GM04503 (cell line): ENCODE measurements at regions not wholly inside any gene's neighbourhood (a gene's known extent, or its start where the extent isn't known, plus 50 kb on each side); places are given as distances from the start of the nearest gene placed in this dataset.
A peak's percentile ranks its signal among the peaks of the same experiment; 100 is the strongest.
"Not testable (repeated sequence)": the region's sequence is repeated elsewhere in the genome, so short reads cannot be mapped to it uniquely, and the experiment has no call there.

Experiments
- DNase-seq: peaks from one replicate; pipeline ENCODE4 v3.0.0-alpha.2; 2012; ENCODE audit warnings: low read depth

DNA sequence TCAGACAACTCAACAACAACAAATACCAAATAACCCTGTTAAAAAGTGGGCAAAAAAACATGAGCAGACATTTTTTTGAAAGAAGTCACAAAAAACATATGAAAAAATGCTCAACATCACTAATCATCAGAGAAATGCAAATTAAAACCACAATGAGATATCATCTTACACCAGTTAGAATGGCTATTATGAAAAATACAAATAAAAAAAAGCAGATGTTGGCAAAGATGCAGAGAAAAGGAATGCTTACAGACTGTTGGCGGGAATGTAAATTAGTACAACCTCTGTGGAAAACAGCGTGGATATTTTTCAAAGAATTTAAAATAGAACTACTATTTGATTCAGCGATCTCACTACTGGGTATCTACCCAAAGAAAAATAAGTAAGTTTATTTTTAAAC, 114.0 kb downstream of the SLC38A4 start:
- peak; percentile 40 for DNase-seq

DNA sequence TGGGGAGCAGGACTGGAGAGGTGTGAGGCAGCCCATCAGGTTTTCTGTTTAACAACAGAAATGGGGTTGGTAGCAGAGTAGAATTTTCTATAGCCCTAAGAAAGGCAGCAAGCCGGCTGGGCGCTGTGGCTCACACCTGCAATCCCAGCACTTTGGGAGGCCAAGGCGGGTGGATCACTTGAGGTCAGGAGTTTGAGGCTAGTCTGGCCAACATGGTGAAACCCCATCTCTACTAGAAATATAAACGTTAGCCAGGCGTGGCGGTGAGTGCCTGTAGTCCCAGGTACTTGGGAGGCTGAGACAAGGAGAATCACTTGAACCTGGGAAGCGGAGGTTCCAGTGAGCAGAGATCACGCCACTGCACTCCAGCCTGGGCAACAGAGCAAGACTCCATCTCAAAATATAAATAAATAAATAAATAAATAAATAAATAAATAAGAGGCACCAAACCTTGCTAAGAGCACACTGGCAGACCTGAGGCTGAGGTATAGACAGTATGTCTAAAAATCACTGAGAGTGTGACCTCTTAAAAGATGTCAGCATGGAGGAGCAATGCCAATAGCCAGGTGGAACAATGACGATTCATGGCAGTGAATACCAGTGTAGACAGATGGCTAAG, 115.6 kb downstream of the SLC38A4 start:
- DNase-seq: no peak

DNA sequence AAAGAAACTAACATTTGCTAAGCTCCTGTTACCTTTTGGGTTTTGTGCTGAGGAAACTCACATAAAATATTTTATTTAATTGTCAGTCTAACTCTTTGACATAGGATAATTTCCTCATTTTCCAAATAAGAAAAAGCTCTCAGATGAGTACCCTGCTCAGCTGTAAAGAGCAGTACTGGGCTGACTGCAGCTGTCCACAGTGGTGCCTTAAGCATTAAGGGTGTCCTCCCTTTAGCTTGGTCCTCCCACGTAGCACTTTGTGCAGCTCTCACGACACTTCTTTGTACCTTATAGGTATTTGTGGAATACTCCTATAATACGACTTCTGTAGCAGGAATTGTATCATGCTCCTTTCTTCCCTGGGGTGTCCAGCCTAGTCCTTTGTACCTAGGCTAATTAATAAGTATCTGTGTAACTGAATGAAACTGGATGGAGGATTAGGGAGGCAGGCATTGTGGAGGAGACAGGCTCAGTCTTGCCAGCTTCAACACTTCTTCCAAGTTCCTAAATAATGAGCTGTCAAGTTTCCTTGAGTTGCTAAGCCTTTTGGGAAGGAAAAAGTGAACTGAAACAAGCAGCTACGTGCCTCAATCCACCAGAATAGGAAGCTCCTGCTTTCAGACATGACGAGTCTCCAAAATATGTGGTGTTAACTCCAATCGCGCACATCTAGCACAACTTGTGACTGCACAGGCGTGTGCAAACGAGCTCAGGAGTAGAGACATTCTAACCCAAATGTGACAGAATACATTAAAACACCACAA, 123.0 kb downstream of the SLC38A4 start:
- DNase-seq: peak; percentile 13

GRCh38 chr12:46701356-46701755, 124.4 kb downstream of the SLC38A4 start:
- no peak for DNase-seq

- DNase-seq: no peak
Observed at GRCh38 chr12:46699986-46700385, 125.8 kb downstream of the SLC38A4 start.

GRCh38 chr12:46698003-46698402, 127.8 kb downstream of the SLC38A4 start:
- no peak for DNase-seq

GRCh38 chr12:46693518-46693917, 132.3 kb downstream of the SLC38A4 start:
- no peak for DNase-seq

DNA sequence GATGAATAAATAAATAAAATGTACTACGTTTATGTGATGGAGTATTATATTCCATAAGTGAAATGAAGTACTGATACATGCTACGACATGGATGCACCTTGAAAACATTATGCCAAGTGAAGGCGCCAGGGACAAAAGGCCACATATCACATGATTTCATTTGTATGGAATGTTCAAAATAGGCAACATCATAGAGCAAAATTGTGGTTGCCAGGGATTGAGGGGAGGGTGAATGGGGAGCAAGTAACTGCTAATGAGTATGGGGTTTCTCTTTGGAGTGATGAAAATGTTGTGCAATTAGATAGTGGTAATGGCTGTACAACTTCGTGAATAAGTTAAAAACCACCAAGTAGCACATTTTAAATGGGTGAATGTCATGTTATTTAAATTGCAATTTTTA, 132.8 kb downstream of the SLC38A4 start:
- DNase-seq: no peak

- DNase-seq: no peak
Observed at GRCh38 chr12:46692606-46693005, 133.2 kb downstream of the SLC38A4 start.

DNA sequence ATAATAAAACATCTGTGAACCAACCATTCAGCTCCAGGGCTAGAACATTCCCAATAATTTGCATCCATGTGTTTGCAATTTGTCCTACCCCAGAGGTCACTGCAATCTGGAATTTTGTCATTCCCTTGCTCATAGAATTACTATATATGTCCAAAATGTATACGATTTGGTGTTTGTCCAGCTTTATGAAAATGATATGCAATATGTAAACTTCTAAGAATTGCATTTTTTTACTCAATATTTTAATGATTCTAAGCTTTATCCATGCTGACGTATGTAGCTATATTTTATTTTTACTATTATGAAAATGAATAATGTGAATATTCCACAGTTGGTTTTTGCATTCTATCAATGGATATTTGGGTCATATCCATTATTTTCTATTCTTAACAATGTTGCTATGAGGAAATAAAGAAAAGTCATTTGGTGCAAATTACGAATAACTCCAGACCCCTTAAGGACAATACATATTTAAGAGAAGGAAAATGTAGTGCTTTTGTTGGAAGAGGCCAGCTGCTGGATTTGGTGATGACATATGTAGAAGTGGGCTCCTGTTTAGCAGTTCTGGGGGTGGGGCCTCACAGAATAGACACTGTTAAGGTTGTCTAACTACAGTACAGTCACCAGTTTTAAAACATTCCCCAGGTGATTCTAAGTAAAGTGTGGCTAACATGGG, 139.4 kb downstream of the SLC38A4 start:
- no peak for DNase-seq

- DNase-seq: not testable (repeated sequence)
Observed at GRCh38 chr12:46684243-46684642, 141.6 kb downstream of the SLC38A4 start.

DNA sequence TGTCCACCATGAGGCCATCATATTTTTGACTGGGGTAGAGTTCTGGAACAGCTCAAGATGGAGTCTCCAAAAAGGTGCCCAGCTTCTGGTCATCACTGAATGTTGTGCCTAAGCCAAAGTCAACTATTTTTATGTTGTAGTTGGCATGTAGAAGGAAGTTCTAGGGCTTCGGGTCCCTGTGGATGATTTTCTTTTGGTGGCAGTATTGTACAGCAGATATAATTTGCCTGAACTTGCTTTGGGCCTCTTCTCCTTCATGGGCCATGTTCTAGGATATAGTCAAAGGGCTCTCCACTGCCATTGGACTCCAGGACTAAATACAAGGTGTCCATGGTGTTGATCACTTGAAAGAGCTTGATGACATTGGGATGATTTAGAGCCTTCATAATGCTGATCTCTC, 143.6 kb downstream of the SLC38A4 start:
- DNase-seq: no peak

DNA sequence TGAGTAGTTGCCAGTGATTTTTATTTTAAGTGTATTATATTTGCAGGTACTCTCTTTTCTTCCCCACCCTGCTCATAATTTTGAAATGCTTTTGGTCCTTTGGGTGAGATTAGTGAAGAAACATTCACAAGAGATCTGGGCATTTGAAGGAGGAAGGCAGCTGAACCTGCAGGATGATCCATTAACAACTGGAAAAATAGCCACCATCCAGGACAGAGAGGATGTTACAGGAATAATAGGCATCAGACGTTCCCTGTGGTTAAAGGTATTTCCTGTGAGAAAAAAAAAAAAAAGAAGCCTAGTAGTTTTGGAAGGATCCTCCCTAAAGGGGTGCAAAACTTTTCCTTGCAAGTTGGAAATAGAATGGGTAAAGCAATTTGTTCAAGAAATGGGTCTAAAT, 145.3 kb downstream of the SLC38A4 start:
- no peak for DNase-seq

DNA sequence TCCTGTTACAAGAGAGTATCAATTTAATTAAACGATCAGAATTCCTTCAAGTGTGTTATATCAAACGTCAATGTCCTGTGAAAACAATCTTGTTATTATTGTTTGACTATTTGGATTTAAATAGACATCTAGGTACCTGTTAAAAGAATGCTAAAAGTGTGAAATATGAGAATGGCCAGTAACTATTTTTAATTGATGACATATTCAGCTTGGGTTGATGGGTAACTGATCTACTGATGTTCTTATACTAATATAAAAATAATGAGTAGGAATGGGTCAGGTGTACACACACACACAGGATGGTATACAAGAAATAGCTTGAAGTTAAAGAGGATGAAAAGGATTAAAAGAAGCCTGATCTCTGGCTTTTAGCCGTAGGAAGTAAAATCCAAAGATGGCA, 146.0 kb downstream of the SLC38A4 start:
- no peak for DNase-seq

- DNase-seq: no peak
Observed at GRCh38 chr12:46678426-46678825, 147.4 kb downstream of the SLC38A4 start.

- no peak for DNase-seq
Observed at GRCh38 chr12:46677749-46678148, 148.0 kb downstream of the SLC38A4 start.

DNA sequence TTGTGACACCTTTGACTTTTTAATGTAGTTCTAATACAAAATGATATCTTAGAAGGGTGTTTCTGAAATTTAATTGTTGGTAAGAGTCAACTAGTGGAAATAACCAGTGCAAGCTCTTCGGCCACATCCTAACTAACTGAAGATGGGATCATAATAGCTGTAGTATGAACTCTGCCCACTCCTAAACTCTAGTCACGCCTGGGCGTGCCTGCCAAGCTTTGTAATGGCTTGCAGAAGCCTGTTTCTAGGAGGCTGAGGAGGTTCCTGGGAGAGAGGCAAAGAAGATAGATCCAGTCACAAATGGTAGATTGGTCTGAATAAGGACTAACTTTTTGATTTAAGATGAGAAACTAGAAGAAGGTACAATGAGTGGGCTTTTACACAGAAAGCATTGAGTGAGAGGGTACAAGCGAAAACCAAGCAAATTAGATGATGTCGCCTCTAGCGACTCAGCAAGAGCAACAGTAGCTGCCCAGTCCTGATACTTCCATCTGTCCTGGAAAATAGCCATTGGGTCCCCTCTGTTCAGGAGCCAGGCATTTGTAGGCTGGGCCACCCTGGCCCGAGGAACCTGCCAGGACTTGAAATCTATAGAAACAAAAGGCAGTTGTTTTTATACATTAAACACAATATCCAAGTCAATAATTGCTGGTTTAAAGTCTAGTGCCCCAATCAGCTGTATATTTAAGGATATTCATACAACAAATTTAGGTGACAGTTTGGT, 148.8 kb downstream of the SLC38A4 start:
- DNase-seq: no peak

- DNase-seq: no peak
Observed at GRCh38 chr12:46676396-46676795, 149.4 kb downstream of the SLC38A4 start.

GRCh38 chr12:46675736-46676135, 150.1 kb downstream of the SLC38A4 start:
- no peak for DNase-seq

GRCh38 chr12:46674800-46675199, 151.0 kb downstream of the SLC38A4 start:
- DNase-seq: no peak

DNA sequence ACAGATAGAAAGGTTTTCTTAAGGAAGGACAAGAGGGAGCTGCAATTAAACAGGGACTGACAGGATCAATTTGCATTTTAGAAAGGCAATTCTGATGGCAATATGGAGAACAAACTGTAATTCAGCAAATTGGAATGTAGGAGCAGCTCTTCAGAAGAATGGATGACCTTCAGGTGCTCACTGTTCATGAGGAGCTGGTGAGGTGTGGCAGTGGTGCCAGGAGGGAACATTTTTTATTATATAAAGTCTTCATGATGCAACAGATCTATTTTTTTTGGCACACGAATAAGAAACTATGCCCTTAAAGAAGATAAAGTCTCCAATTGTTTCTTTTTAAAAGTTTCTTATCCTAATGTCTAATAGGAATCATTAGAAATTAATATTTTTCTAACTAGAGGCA, 151.7 kb downstream of the SLC38A4 start:
- DNase-seq: no peak

- no peak for DNase-seq
Observed at GRCh38 chr12:46671102-46671501, 154.7 kb downstream of the SLC38A4 start.

GRCh38 chr12:46670636-46671035, 155.2 kb downstream of the SLC38A4 start:
- DNase-seq: no peak
